Hematopoietic multipotent progenitor cell treated with erythropoietin and hydrocortisone succinate and interleukin-3 and kit ligand, for 4 days (in vitro differentiated cells): ENCODE measurements at regions not wholly inside any gene's neighbourhood (a gene's known extent, or its start where the extent isn't known, plus 50 kb on each side); places are given as distances from the start of the nearest gene placed in this dataset.
"Not testable (repeated sequence)": the region's sequence is repeated elsewhere in the genome, so short reads cannot be mapped to it uniquely, and the experiment has no call there.

Experiments used
- DNase-seq: peaks from one replicate; pipeline ENCODE4 v3.0.0-alpha.2; 2015

DNA sequence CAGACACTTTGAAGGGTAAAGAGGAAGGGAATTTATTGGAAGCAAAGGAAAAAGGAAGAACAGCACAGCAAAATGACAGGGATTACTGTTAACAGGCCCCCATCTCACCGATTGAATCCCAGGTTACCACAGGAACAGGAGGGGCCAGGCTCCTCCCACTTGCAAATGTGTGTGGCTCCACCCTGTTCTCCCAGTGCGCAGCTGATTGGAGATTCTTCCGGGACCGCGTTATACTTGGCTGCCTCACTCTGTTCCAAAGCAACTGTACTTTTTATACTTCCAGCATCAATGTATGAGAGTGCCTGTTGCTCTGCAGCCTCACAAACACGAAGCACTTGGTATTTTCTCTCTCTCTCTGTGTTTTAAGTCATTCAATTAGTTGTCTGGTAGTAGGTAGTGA is 273.6 kb upstream of the MDGA2 start:
- DNase-seq, result no peak

DNA sequence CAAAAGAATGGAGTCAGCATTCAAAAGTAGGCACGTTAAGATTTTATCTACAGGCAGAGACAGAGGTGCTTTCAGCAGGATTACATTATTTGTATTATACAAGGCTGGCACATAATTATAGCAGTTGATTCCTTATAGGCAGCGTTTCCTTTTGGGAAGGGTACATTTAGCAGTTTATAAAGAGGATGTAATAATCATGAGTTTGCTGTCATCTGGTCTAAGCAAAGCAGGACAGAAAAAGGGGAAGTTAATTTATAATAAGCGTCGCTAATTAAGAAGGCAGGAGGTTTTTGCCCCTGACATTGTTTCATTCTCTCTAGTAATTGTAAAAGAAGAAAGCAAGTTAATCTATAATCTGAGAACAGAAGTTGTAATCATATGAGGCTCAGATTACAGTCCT is 259.9 kb upstream of the MDGA2 start:
- DNase-seq, result peak; percentile 4

DNA sequence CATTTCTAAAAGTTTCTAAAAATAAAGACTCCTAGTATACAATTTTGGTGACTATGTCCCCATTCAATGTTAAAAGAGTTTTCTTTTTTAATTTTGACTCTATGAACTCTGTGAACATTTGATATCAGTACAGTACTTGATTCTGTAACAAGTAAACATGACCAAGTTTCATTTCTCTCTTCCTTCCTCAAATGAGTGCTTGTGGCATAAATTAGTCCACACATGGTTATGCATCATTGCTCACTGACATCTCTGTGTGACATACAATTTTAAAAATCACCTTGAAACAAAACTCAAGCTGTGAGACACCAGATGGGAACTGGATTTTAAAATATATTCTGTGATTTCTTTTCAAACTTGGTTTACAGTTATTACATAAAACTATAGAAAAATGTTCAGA is 253.9 kb upstream of the MDGA2 start:
- no peak for DNase-seq

DNA sequence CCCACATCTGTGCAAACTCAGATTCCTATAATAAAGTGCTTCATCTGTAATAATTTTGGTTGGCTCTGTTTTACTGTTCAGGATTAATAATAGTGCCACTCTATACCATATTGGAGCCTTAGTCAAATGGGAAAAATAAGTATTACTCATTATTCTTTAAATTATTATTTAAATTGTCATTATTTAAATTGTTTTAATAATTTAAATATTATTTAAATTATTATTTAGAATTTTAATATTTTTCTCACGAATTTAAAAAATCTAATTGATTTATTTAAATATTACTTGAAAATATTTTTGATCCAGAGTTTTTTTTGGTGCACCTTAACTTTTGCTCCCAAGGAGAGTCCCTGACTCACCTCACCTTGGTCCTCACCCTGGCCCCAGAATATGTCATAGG is 245.7 kb upstream of the MDGA2 start:
- DNase-seq, result no peak

DNA sequence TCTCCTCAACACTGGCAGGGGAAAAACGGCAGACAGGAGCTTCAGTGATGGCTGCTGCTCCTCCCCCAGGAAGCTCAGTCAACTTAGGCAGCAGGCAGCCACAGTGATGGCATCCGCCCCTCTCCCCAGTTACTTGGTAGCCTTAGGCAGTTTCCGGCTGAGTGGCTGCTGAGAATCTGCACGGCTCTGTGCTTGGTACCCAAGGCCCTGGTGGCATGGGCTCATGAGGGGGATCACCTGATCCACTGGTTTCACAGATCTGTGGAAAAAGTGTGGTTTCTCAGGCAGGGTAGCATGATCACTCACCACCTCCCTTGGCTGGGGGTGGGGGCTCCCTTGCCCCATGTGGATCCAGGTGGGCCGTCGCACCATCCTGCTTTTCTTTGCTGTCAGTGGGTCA is 244.6 kb upstream of the MDGA2 start:
- DNase-seq, result no peak

DNA sequence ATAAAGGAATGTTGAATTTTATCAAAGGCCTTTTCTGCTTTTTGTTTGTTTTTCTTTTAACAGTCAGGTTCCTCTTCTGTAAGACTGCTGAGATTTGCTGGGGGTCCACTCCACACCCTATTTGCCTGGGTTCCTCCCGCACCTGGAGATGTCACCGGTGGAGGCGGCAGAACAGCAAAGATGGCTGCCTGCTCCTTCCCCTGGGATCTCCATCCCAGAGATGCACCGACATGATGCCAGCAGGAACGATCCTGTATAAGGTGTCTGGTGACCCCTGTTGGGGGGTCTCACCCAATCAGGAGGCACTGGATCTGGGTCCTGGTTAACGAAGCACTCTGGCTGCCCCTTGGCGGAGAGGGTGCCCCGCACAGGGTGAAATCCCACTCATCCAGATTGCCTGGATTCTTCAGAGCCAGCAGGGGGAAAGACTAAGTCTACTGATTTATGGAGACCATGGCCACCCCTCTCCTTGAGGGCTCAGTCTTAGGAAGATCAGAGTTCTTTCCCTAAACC is 244.0 kb upstream of the MDGA2 start:
- DNase-seq, result no peak

DNA sequence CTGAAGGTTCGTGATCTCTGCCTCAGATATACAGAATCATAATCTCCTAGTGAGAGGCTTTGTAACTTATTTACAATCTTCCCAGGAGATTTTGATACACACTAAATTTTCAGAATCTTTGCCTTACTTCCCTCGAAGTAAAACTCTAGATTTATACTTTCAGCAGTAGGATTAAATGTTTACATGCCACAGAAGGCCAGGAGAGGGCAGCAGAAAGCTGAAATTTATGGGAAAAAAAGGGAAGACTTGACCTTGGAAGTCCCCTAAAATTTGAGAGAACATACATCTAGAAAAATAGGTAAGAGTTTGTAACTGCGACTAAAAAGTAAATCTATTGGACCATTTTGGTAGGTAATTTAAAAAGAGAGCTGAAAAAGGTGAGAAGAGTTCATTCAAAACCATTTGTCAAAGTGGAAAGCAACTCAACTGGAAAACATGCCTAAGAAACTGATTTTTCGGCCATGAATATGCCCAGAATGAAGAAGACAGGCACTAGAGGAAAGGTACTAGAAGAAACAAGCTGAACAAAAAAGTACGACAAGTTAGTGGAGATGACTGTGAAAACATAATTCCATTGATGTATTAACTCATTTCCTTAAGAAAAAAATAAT is 242.0 kb upstream of the MDGA2 start:
- peak; percentile 52 for DNase-seq

DNA sequence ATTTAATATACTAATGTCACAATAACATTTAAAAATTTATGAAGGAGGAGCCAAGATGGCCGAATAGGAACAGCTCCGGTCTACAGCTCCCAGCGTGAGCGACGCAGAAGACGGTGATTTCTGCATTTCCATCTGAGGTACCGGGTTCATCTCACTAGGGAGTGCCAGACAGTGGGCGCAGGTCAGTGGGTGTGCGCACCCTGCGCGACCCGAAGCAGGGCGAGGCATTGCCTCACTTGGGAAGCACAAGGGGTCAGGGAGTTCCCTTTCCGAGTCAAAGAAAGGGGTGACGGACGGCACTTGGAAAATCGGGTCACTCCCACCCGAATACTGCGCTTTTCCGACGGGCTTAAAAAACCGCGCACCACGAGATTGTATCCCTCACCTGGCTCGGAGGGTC is 225.7 kb upstream of the MDGA2 start:
- DNase-seq, result not testable (repeated sequence)

DNA sequence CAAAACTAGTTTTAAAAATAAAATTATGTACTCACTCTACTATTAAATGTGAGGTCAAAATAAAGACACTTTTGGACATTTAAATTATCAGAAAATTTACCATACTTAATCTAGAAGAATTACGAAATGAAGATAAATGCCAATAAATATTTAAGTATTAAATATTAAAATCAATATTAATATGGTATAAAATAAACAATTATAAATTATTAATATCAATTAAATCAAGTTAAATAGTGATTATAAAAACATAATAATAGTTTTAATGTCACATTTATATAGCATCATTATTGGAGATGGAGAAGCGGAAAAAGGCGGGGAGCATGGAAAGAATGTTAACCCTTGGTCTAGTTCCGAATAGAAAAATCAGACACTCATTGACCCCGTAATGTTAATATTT is 224.3 kb upstream of the MDGA2 start:
- DNase-seq, result no peak

DNA sequence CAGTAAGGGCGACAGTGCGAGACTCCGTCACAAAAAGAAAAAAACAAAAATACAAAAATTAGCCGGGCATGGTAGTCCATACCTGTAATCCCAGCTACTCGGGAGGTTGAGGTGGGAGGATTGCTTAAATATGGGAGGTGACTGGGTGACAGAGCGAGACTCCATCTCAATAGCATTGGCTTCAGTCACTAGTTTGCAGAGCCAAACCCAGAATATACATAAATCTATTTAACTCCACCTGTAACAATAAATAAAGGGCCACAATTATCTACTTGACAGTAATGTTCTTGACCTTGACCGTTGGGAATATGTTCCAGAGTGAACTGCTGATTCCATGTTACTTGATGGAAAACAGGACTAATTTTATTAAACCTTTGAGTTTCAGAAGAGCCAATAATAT is 198.9 kb upstream of the MDGA2 start:
- DNase-seq, result no peak

DNA sequence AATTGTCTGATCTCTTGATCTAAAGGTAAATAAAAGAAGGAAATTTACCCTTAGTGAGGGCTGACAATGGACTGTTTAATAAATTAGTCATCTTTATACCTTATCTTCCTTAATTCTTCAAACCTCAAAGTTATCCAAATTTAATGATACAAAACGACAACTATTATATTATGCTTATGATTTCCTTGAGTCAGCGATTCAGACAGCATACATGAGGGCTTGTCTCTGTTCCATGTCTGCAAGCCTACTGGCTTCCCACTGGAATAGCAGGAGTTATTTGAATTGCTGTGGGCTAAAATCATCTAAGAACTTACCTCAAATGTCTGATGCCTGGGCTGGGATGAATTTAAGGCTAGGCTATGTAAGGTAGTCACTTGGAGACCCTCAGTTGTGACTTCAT is 197.2 kb upstream of the MDGA2 start:
- no peak for DNase-seq

DNA sequence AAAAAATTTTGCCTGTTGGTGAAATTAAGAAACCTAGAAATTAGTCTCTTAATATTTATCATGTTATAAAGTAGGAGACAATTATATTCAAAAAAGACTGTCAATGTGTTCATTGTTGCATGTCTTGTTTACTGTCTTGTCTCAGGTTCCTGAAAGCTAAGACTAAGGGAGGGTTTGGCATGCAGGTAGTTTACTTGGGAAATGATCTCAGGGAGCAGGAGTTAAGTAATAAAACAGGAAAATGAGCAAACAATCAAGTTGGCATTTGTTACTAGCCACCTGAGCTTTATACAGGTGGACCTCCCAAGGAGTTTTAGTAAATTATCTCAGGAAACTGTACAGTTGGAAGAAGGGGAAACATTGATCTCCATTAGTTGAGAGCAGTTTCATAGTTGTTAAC is 188.0 kb upstream of the MDGA2 start:
- DNase-seq, result no peak

DNA sequence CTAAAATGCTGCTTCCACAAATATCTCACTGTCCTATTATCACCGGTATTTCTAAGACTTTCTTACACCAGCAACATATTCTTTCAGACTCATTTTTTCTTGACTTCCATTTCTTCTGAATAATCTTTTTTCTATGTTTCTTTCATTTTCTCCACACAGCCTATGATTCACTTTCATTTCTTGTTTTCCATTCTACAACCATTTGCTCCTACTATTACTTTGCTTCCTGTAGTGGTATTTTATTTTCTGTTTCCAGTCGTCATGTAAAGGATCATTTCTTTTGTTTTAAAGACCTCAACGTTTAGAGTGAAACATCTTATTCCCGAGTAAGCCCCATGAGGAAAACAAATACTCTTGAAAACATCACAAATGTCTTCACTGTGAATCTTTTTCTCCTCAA is 182.2 kb upstream of the MDGA2 start:
- no peak for DNase-seq

DNA sequence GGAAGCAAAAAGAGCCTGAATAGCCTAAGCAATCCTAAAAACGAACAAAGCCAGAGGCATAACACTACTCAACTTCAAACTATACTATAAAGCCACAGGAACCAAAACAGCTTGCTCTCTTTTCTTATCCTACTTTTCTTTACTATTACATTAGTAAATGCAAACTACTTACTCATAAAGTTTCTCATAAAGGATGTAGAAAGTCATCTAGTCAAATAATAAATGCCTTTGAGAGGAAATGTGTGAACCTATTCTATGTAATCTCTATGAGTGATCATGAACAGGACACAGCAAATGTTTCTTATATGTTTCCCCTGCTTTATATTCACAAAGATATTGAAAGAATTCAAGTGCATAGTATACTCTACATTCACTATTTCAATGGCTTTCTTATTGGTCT is 176.9 kb upstream of the MDGA2 start:
- DNase-seq, result no peak

DNA sequence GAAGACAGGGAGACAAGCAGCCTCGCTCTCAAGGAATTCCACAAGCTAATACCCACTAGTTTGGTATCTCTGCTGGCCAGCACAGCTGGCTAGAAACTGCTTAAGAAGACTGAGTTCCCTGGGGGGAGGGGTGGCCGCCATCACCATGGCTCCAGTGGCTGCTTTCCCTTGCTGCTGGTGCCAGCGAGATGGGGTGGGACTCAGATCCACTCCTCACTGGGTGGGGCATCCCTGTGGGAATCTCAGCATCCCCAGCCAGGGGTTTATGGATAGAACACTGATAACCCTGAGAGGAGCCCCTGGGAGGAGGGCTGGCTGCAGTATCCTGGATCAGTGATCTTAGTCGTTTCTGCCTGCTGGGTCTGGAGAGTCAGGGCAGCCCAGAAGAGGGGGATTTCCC is 170.6 kb upstream of the MDGA2 start:
- no peak for DNase-seq

DNA sequence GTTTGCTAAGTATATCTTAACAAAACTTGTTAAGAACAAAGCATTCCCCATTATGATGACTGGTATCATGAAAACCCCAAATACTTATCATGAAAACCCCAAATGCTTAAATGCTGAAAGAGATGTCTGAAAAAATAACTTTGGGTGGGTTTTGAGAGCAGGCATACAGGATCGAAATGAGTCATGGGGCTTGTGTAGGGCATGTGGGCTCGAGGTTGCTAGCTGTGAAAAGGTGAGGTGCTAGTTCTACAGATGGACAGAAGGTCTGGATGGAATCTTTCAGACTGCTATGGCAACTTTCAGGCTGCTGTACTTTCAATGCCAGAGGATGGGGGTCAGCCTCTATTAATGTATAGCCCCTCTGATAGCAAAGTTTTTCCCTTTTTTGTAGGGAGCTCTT is 167.8 kb upstream of the MDGA2 start:
- no peak for DNase-seq

DNA sequence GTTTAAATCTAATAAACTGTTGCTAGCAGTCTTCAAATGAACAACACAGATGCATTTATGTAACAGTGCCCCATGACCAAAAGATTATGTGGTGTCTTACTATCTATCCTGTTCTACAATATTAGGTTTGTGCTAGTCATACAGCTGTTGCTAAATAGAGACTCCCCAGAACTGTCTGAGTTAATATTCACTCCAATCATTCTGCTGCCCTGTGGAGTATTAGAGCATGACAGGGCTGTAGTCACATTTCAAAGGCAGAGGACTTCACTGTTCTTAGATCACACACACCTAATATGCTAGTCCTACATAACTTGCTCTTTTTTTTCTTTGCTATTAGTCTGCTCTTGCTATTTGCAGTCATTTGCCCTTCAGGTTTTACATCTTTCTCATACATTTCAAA is 157.6 kb upstream of the MDGA2 start:
- no peak for DNase-seq

DNA sequence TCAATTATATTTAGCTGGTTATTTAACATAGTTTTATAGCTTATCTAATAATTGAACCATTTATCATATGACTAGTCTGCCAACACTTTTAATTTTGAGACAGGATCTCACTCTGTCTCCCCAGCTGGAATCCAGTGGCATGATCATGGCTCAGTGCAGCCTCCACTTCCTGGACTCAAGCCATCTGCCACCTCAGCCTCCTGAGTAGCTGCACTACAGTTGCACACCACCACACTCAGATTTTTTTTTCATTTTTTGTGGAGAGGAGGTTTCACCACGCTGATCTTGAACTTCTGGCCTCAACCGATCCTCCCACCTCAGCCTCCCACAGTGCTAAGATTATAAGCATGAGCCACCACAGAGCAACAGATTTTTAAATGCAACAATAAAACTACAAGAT is 151.4 kb upstream of the MDGA2 start:
- no peak for DNase-seq

DNA sequence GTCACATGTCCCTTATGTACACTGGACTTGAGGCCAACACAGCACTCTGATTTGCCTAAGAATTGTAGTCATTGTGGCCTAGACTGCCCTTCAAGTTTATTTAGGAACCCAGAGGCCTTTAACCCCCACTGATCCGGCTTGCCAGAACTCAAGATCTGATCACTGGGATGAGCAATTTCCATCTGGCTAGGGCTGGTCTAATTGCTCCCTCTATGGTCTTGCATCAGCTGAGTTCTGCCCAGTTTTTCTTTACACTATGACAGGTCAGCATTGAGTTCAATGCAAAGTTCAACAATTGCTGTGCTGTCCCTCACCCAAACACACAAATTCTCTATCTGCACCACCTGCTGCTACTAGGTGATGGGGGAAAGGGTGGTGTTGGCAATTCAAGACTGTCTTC is 146.9 kb upstream of the MDGA2 start:
- no peak for DNase-seq

DNA sequence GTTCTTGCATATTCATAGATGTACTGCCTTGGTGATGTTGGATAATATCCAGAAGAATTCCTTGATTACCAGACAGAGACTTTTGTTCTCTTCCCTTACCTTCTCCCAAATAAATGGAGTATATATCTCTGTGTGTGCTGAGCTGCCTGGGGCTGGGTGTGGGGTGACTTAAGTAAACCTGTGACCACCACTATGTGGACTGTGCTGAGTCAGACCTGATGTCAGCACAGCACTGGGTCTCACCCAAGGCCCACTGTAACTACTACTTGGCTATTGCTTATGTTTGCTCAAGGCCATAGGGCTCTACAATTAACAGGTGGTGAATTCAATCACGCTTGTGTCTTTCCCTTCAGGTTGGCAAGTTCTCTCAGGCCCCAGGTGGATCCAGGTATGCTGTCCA is 145.7 kb upstream of the MDGA2 start:
- DNase-seq, result no peak

DNA sequence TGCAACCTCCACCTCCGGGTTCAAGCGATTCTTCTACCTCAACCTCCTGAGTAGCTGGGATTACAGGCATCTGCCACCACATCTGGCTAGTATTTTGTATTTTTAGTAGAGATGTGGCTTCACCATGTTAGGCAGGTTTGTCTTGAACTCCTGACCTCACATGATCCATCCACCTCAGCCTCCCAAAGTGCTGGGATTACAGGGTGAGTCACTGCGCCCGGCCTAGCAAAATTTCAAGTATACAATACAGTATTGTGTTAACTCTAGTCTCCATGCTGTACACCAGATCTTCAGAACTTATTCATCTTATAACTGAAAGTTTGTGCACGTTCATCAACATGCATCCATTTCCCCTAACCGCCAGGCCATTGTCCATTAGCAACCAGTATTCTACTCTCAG is 115.1 kb upstream of the MDGA2 start:
- no peak for DNase-seq

DNA sequence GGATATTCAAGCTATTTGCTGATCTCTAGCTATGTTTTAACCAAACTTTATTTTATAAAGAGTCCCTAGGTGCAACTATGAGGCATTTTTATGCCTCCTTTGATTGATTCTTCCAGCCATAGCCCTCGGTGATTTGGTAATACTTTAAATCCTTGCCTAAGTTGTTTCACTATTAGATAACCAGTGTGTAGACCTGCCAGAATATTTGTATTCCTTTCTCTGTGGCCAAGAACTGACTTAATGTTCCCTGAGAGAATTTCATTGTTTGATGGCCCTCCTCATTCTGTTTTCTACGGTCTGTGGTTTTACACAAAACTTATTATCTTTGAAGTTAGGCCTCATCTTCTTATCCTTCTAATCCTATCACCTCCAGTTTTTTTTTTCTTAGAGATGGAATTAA is 109.7 kb upstream of the MDGA2 start:
- no peak for DNase-seq

DNA sequence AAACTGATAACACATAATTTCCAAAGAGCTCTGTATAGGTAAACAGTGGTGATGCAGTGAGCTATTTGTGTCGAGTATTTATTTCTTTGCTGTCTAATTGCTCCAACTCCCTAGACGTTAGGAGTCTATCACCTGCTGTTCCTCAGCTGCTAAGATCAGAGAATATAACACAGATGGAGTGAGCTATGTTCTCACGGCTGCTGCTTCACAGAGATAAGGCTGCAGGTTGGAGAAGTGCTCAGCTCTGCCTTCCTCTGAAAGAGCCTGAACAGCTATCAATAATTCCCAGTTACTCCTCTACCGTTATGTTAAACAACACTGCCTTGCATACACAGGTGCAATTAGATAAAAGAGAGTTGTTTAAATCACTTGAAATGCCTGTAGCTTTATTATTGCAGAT is 103.2 kb upstream of the MDGA2 start:
- peak; percentile 0 for DNase-seq

DNA sequence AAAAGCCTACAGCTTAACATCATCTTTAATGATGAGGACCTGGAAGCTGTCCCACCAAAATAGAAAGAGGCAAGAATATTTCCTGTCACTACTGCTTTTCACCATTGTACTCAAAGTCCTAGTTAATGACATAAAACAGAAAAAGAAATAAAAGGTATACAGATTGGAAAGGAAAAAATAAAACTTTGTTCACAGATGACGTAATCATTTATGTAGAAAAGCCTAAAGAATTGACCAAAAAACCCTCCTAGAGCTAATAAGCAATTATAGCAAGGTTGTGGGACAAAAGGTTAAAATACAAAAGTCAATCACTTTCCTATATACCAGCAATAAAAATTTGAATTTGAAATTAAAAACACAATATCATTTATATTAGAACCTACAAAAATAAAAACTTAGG is 97.2 kb upstream of the MDGA2 start:
- no peak for DNase-seq

DNA sequence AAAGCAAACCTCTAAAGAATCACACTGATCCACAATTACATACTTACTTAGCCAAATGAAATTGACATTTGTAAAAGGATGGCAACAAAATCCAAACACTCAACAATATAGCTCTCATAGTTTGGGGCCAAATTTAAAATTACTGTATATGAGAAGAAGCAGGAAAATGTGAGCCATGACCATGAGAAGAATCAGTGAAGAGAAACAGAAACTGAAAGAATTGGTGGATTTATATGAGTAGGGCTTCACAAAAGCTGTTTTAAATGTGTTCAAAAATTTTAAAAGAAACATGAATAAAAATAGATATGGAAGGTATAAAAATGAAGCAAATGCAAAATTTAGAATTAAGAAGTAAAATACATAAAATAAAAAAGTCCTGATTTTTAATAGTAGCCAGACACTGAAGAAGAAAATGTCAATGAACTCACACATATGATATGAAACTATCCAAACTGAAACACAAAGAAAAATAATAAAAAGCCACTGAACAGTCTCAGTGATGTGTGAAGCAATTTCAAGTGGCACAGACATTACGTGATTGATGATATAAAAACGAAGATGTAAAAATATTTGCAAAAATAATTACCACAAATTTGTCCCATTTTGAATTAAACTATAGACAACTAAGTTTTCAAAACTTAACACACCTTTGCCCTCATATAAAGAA is 87.9 kb upstream of the MDGA2 start:
- no peak for DNase-seq
